ENCODE measurements at regions not wholly inside any gene's neighbourhood (a gene's known extent, or its start where the extent isn't known, plus 50 kb on each side); places are given as distances from the start of the nearest gene placed in this dataset.

DNA sequence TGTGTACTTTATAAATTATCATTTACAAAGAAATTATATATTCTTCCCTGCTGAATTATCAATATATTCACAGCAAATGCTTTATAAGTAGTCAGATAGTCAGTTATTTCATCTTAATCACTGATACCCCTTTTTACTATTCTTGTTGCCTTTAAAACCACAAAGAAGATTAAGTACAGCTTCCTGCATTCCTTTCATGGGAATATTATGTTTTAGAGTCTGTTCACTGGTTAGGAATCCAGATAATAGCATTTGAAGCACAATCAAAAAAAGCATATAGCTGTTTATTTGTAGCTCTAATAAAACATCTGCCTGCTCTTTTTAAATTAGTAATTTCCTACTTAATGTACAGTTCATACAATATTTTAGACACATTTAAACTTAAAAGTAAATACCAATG lies 508.9 kb downstream of the FBXO15 start:
- TF ChIP-seq POLR2AphosphoS5 (IDR thresholded peaks at IDR 0.05; ENCODE audit: low read depth) (no peak), CTCF (conservative IDR thresholded peaks at IDR 0.05; ENCODE audit: low read depth in 2 of 2) (no peak)

Measured in GM23338 (cell line).